ENCODE measurements at regions not wholly inside any gene's neighbourhood (a gene's known extent, or its start where the extent isn't known, plus 50 kb on each side); places are given as distances from the start of the nearest gene placed in this dataset.
"Not testable (repeated sequence)": the region's sequence is repeated elsewhere in the genome, so short reads cannot be mapped to it uniquely, and the experiment has no call there.

DNA sequence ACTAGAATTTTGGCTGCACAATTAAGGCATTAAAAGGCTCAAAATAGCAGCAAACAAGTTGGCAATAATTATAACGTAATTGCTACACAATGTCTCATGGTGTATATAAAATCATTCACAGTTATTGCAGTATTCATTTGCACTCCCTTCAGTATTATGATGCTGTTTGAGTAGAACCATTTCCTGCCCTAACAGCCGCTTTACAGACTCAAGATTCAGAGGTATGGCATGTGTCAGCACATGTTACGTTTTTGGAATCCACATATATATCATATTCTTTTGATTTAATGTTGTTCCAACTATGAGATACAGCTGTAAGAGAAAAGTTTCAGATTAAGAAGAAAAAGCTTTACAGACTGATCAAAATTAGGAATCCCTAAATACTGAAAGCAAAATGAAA is 56.3 kb upstream of the NCKAP5 start:
- DNase-seq, result no peak

DNA sequence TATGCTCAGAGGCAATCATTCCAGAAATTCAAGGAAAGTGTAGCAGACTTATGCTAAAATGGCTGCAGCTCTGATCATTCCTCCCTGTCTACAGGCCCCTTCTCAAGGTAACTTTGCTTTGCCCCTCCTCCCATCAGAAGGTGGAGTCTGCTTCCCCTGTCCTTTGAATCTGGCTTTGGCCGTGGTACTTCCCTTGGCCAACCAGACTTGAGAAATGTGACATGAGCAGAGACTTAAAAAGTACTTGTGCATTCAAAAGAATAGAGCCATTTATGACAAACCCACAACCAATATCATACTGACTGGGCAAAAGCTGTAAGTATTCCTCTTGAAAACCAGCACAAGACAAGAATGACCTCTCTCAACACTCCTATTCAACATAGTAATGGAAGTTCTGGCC is 59.5 kb upstream of the NCKAP5 start:
- DNase-seq, result no peak

DNA sequence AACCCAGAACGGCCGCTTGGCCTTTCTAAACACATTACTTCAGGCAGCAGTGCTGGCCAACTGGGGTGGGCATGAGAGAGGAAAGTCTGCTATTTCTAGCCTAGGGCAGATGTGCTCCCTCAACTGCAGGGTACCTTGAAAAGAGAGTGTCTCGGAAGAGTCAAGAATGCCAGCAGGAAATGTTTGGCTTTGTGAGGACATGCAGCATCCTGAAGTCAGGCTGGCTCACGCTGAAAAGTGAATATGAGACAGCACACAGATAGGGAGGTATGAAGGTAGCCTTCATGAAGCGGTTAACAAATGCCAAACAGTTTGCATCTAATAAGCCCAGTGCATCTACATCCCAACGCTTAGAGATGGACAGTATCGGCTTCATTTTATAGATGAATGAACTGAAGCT is 65.0 kb upstream of the NCKAP5 start:
- DNase-seq, result no peak

DNA sequence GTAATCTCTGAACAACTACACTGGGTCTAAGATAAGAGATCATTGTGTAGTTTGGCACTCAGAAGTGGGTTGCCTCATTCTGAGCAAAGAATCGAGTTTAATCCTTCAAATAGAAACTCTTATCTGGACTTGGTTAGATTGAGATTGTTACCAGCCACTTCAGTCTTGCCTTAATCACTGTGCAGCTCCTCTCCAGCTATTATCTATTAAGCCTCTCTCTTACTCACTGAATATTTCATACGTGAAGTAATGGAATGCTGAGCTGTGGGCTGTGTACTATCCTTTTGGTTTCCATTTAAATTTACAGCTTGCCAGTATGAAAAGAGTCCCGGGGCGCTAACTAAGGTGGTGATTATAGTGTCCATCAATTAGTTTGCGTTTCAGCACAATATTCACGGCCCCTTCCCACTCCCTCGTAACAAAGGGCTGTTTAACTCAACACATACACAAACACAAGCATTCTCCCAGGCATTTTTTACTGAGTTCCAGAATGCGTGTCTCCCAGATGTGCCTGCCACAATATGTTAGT is 65.7 kb upstream of the NCKAP5 start:
- no peak for DNase-seq

DNA sequence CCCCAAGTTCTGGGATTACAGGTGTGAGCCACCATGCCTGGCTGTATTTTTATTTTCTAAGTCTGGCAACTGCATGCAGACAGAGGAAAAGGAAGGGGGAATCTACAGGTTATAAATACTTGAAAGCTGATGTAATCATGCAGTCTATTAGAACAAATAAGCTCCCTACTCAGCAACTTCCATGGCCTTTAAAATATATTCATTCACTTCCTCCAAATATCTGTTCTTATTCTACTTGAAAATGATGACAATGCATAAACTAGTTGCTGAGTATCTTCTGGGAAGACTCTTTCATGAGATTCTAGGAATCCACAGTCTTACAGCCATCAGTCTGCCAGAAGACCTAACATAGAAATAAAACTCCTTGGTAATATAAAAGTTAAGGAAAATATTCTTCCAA is 66.9 kb upstream of the NCKAP5 start:
- DNase-seq, result no peak

DNA sequence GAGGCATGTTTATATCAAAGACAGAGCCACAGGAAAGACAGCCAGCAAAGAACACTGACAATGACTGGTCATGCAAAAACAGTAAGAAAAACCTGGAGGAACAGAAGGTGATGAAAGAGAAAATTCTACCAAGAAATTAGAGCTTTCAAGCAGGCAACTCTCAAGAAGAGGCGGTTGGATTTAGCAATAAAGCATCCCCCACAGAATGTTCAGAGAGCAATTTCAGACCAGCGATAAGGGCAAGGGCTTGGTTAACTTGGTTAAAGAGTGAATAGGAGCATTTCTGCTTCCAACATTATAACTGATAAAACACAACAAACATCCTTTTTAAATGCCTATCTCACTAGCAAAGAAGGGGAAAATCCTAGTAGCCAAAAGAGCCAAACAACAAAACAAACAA is 68.0 kb upstream of the NCKAP5 start:
- DNase-seq, result no peak

DNA sequence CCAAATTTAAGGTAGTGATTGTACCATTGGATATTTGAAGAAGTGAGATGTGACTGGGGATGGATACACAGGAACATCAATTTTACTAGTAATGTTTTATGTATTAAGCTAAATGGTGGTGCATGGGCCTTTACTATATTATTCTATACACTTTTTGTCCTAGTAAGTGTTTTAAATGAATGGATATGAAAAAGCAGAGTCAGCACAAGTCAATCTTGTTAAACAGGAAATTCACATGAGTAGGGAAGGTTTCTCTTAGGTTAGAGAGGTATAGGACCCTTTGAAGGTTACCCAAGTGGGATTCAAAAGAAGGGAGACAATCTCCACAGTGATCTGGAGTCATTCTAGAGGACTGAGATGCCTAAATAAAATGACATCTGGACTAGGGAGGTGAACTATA is 71.8 kb upstream of the NCKAP5 start:
- no peak for DNase-seq

DNA sequence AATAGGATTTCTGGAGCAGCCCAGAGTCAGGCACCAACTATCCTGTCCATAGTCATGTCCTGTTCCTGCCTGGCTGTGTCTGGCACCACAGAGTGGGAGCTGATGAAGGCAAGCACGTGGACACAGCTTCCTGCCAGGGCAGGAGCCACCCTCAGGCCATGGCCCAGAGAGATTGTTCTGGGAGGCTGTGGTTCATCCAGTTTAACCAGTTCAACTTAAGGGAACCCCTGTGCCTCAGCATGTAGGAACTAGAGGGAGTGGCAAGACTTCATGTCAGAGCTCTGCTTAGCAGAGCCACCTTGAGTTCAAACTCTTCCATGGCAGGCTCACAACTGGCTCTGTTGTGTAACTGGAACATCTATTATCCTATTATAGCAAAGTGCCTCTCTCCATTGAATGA is 73.2 kb upstream of the NCKAP5 start:
- no peak for DNase-seq

DNA sequence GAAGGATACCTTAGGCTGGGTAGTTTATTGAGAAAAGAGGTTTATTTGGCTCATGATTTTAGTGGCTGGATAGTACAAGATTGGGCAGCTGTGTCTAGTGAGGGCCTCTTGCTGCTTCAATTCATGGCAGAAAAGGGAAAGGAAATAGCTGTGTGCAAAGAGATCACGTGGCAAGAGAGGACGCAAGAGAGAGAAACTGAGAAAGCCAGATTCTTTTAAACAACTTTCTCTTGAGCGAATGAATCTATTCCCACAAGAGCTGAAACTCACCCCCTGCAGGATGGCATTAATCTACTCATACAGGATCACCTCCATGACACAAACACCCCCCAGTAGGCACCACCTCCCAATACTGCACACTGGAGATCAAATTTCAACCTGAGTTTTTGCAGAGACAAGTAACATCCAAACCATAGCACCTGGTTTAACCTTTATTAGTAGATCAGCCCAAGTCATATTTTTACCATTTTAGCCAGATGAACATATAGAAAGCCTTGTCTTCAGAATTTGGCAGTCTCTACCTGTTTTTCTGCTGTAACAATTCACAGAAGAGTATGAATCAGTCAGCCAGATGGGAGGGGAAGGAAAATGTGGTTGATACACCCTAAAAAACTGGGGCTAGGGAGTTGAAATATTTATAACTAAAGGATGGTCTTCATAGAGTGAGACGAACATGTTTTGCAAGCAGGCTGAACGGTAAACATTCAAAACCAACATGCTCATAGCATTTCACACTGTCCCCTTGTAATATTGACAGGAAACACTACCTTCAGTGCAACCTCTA is 73.9 kb upstream of the NCKAP5 start:
- DNase-seq, result no peak

DNA sequence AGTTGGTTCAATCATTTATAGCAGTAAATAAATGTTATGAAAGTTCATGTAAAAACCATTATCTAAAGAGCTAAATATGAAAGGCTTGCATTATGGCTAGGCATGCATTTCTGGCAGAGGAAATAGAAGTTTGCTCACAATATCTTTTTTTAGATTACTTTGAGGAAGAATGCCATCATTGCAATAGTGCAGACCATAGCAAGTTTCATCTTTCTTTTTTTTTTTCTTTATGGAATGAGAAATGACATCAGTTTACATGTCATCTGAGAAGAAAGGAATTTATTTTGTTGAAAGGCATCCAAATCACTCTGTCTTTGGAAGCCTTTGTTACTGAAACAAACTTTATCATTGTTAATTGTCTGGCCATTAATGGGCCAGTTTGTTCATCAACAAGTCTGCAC is 74.5 kb upstream of the NCKAP5 start:
- no peak for DNase-seq

DNA sequence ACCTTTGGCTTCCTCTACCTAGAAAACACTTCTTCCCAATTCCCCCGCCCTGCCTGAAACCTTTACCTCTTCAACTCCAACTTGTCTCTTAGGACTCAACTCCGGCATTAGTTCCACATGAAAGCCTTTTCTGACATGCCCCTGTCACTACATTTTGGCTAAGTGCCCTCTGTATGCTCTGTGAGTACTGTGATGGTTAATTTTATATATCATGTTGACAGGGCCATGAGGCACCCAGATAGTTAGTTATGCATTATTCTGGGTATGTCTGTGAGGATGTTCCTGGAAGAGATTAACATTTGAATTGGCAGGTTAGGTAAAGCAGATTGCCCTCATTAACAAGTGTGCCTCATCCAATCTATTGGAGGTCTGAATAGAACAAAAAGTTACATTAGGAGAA is 75.6 kb upstream of the NCKAP5 start:
- DNase-seq, result no peak

DNA sequence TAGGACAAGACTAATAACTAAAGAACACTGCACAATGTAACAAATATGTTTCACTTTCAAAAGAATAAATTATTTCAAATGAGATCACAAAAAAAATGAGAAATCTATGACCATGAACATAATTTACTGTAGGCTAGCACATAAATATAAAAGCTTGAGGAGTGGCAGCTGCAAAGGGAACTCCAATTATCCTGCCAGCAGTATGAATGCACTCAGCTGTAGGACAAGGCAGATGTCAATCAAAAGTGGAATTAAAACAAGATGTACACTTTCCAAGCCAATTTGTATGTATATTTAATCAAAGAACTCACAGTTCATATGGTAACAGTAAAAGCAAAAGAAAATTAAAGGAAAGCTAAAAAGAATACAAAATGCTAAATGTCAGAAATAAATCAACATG is 76.6 kb upstream of the NCKAP5 start:
- no peak for DNase-seq

DNA sequence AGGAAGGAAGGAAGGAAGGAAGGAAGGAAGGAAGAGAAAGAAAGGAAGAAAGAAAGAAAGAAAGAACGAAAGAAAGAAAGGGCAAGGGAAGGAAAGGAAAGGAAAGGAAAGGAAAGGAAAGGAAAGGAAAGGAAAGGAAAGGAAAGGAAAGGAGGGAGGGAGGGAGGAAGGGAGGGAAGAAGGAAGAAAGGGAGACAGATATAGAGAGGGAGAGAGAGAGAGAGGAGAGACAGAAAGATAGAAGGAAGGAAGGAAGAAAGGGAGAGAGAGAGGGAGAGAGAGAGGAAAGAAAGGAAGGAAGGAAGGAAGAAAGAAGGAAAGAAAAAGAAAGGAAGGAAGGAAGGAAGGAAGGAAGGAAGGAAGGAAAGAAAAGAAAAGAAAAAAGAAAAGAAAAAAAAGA is 79.1 kb upstream of the NCKAP5 start:
- not testable (repeated sequence) for DNase-seq

DNA sequence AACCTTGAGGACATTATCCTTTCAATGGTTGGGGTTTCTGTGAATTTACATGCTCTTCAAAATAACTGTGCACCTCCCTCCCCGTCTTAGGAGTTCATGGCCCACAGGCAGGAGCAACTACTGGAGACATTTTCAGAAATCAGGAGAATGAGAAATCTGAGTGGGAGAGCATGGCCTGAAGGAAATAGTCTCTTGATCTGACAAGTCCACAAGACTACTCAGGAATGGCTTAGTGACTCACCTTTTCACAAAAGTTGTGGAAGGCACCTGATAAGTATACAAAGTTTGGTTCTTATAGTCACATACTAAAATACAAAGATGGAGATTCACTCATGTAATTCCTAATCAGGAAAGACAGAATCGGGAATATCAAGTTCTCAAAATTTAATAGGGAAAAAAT is 83.6 kb upstream of the NCKAP5 start:
- DNase-seq, result no peak

DNA sequence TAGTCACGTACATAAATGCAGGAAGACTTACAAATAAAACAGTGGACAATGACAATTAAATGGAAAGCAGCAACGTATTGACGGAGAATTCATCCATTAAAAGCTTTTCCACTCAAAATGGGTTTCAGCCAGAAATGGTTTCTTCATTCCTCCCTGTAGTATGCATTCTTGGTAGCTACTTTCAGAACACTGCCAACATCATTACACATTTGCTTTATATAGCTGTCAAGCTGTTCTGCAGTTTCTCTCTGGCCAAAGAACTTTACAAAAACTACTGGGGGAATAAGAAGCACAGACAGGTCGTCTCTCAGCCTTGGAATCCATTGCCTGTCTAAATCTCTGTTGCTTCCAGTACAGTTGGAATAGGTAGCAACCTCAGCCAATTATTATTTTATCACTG is 84.1 kb upstream of the NCKAP5 start:
- DNase-seq, result no peak

DNA sequence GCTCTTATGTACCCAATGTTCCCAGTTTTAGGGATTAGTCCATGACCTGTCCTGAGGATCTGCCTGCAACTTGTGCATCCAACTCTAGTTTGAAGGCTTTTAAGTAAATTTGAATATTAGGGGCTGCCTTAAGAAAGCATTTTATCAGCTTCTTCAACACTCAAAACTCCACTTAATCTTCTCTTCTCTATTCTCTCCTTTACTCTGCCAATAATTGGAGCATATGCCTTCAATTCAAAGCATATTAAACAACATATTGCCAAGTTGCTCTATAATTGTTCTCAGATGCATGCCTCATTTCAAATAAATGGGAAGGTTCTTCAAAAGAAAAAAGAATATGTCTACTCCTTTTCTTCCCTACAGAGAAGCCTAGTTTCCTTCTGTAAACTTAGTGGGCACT is 84.8 kb upstream of the NCKAP5 start:
- no peak for DNase-seq

DNA sequence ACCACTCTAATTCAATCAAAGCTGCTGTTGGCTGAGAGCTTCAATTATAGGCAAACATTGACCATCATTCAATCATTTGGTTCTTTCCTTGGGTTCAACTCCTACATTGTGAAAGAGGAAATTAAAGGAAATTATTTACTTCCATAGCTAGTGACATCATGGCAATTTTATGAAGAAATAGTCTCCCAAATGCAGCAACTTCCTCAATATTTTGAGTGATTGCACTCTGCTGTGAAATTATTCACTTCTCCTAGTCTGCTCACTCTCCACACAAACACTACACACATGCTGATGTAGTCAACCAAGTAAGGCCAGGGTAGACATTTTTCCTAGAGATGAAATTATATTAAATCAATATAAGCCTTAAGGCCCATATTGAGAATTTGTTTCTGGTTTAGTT is 86.7 kb upstream of the NCKAP5 start:
- DNase-seq, result no peak

DNA sequence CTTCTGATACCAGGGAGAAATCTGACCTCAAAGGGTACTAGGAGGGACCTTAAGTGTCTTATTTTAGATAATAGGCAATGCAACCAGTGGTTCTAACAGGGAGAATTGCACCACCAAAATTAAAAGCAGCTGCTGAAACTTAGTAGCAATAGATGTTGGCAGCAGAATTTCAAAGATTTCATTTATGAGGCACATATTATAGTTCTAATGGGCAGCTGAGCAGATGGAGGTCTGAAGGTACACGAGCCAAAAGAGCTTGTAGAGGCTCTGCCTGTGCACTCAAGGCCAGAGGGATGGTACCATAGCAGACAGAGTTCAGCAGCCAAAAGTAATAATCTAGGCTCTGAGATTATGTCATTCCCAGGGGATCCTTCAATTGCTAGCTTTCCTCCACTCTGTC is 87.3 kb upstream of the NCKAP5 start:
- no peak for DNase-seq

DNA sequence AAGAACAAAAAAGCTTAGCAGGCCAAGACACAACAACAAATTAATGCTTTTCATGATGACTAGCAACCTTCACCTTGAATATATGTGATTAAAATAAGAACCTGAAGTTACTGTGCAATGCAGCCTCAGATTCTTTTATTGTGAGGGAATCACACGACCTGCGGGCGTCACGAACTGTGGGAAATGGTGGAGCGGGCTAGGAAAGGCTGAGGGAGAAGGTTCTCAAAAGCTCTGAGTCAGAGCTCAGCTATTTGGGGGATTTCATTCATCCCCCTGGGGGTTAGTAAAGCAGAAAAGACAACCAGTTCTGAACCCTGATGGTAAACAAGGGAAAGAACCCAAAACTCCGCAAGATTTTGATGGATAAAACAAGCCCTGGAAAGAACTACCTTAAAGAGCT is 89.3 kb upstream of the NCKAP5 start:
- no peak for DNase-seq

DNA sequence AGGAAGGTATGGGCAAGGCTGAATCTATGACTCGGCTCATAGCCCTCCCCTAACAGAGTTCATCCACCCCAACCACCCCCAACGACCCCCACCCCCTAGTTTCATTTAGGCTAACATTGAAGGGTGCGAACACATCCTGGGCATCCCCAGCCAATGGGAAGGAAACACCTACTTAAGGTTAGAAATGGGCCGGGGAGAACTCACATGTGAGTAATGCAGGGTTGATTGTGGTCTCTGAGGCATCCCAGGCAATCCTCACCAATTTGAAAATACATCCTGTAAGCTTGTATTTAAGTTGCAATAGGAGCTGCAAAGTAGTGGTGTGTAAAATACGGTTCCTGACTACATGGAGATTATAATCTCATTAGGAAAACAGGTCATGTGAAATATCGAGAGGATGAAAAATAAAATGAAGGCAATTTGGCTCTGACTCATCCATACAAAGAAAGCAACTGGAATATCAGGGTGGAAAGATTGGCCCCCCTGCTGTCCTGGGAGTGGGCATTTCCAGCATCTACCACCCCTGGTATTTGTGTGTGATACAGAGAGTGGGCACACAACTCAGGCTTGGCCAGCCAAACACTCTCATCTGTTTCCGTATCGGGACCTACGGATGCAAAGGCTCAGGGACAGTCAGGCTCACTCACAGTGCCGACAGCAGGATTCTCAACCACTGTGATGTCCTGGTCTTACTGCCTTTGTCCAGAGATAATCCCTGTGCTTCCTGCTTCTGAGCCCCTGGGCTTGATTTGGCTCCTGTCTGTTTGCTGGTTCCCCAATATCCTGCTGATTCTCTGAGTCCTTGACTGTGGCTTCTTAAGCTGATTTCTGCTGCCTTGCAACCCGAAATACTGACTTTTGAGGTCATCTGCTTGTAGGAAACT is 90.0 kb upstream of the NCKAP5 start:
- no peak for DNase-seq

DNA sequence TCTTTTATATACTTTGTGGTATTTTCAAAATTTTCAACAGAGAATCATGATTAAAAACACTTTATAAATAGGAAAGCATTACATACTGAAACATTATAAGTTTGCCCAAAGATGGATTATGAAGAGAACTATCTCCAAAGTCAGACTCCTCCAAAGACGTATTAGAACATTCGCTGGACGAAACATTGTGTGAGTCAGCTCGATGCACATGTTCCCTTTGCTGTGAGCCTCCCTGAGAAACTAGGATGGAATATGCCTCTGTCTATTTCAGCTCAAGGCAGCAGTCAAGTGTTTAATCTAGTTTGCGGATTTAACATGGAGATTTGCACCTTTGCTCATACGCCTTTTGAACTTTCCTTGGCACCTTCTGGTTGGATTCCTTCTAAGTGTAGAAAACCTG is 92.2 kb upstream of the NCKAP5 start:
- no peak for DNase-seq

DNA sequence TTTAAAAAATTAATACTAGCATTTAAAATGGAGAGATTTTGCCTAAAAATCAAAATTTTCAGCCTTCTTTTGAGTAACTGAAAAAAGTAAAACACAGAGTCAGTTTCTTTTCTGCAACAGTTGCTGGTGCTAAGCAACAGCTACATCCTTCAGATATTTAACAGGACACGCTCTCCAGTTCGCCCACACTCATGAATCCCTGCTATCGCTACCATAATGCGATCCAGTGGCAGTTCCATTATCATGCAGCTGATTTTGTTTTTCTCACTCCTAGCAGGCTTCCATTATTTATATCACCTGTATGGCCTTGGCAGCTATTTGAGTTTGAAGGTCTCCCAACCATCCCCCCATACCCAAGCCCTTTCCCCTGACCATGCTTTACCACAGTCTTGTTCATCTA is 93.1 kb upstream of the NCKAP5 start:
- no peak for DNase-seq

DNA sequence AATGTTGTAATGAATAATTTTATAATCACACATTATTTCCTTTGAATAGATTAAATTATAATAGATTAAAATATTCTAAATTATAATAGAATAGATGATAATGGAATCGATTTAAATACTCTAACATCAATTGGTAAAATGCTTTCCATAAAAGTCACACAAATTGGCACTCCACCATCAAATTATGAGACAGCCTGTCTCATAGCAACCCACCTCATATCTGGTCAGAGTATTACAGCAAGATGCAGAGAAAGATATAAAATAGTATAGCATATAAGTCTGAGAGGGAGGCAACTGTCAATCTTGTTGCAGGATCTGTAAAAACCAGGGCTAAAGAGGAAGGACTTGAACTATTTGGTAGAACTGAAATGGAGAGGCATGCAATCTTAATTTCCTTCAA is 98.4 kb upstream of the NCKAP5 start:
- DNase-seq, result no peak

DNA sequence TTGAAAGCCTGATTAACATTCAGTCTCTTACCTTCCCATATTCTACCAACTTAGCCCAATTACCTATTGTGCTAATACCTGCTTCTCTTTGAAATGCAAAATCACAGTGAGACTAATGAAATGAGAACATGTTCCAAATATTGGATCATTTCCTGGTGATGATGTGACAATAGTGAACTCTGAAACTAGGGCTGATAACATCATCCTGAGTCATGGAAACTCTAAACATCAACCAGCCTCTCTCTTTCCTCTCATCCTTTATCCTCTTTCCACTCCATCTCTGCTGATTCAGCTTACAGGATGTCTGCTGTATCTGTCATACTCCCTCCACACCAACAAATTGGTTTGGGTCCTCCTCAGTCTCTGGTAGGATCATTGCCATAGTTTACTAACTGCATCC is 98.8 kb upstream of the NCKAP5 start:
- DNase-seq, result no peak

Data from CD4-positive, alpha-beta T cell treated with Interleukin-21 for 1 hour (primary cell).